Neural progenitor cell (in vitro differentiated cells): ENCODE measurements at regions not wholly inside any gene's neighbourhood (a gene's known extent, or its start where the extent isn't known, plus 50 kb on each side); places are given as distances from the start of the nearest gene placed in this dataset.

ENCODE experiments used
- DNase-seq: peaks from one replicate; pipeline ENCODE4 v3.0.0-alpha.2; 2016; ENCODE audit warnings: low spot score
- H2AFZ ChIP-seq: fragments of 200-600 bp; sonication (generic); replicated peaks from 2 replicates; pipeline ENCODE4 v1.6.1; 2016; ENCODE audit warnings: antibody characterized with exemption
- H3F3A ChIP-seq: fragments of 200-600 bp; sonication (generic); 2 replicates; pipeline ENCODE4 v1.6.1; 2016; ENCODE audit warnings: antibody characterized with exemption, low read depth
- H3K27ac ChIP-seq: fragments of 200-600 bp; sonication (generic); 2 replicates; pipeline ENCODE4 v1.5.1; 2016; ENCODE audit warnings: mild to moderate bottlenecking
- H3K27me3 ChIP-seq: fragments of 200-600 bp; sonication (generic); 2 replicates; pipeline ENCODE4 v1.6.1; 2016; ENCODE audit warnings: mild to moderate bottlenecking, moderate library complexity
- H3K36me3 ChIP-seq: fragments of 200-600 bp; sonication (generic); 2 replicates; pipeline ENCODE4 v1.5.1; 2016
- H3K4me1 ChIP-seq: fragments of 200-600 bp; sonication (generic); 2 replicates; pipeline ENCODE4 v1.6.1; 2016; ENCODE audit warnings: mixed run types
- H3K4me2 ChIP-seq: fragments of 200-600 bp; sonication (generic); 2 replicates; pipeline ENCODE4 v1.6.1; 2016
- H3K4me3 ChIP-seq: fragments of 200-600 bp; sonication (generic); 2 replicates; pipeline ENCODE4 v1.5.1; 2016
- H3K79me2 ChIP-seq: fragments of 200-600 bp; sonication (generic); 2 replicates; pipeline ENCODE4 v1.6.1; 2016; ENCODE audit warnings: low read depth
- H3K9ac ChIP-seq: fragments of 200-600 bp; sonication (generic); 2 replicates; pipeline ENCODE4 v1.6.1; 2016
- H3K9me3 ChIP-seq: fragments of 200-600 bp; sonication (generic); 2 replicates; pipeline ENCODE4 v1.5.1; 2016; ENCODE audit warnings: low read depth
- H4K20me1 ChIP-seq: fragments of 200-600 bp; sonication (generic); 2 replicates; pipeline ENCODE4 v1.6.1; 2016; ENCODE audit warnings: low read depth
- H3K27ac Mint-ChIP-seq: 3 replicates; pipeline ENCODE4 v1.8.0; 2021; ENCODE audit warnings: mixed read lengths
- H3K27me3 Mint-ChIP-seq: 2 replicates; pipeline ENCODE4 v1.8.0; 2022; ENCODE audit warnings: low read depth, mild to moderate bottlenecking, inconsistent platforms, moderate library complexity, mixed read lengths; ENCODE audit not compliant: insufficient read depth
- H3K36me3 Mint-ChIP-seq: 3 replicates; pipeline ENCODE4 v1.8.0; 2021; ENCODE audit warnings: mixed read lengths
- H3K4me1 Mint-ChIP-seq: 3 replicates; pipeline ENCODE4 v1.8.0; 2021; ENCODE audit warnings: mixed read lengths
- H3K4me3 Mint-ChIP-seq: 3 replicates; pipeline ENCODE4 v1.8.0; 2021; ENCODE audit warnings: mild to moderate bottlenecking, moderate library complexity, mixed read lengths
- H3K9me3 Mint-ChIP-seq: 3 replicates; pipeline ENCODE4 v1.8.0; 2020; ENCODE audit warnings: mixed read lengths
- EZH2 ChIP-seq: fragments of 200-600 bp; sonication (generic); IDR thresholded peaks from 2 replicates; pipeline ENCODE4 v1.6.1; 2017; ENCODE audit warnings: antibody characterized with exemption, mild to moderate bottlenecking, moderate library complexity
- EZH2phosphoT487 ChIP-seq: fragments of 200-600 bp; sonication (generic); IDR thresholded peaks from 2 replicates; pipeline ENCODE4 v1.6.1; 2017; ENCODE audit warnings: antibody characterized with exemption
- TF ChIP-seq, protein P1 (sequence below): fragments of 200-600 bp; sonication (generic); IDR thresholded peaks from 2 replicates; pipeline ENCODE4 v1.5.1; 2017; ENCODE audit warnings: antibody characterized with exemption, mild to moderate bottlenecking

DNA sequence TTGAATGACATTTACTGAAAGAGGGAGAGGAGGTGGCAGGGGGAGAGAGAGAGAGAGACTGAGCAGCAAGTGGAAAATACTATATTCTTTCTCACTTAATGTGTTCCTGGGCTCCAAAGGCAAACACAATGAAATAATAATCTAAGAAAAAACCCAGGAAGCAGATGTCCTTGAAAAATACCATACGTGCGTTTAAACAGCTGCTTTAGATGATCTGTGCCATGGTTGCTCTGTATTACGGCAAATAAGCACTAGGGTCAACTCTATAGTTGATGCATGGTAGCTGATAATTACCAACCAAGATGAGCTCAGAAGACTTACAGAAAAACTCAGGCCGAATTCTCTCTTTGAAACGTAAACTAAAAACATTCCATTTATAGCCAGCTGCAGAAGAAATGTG lies 410.3 kb upstream of the TBL1XR1 start:
- Histone ChIP-seq H3K27ac (no peak overlapping the region), H3K9ac (no peak overlapping the region), H3K4me2 (no peak overlapping the region), H3K79me2 (no peaks in the 10 kb centered on the region), H3K4me1 (peaks cover 16% of the 10 kb centered on the region), H3K4me3 (no peak overlapping the region), H4K20me1 (no peaks in the 10 kb centered on the region), H3F3A (peaks cover 7% of the 10 kb centered on the region), H3K9me3 (no peaks in the 10 kb centered on the region), H3K27me3 (no peaks in the 10 kb centered on the region), H3K36me3 (no peaks in the 10 kb centered on the region), H2AFZ (peak overlapping the region; percentile 31)
- no peak overlapping the region for H3K27ac Mint-ChIP-seq
- TF ChIP-seq EZH2phosphoT487, result no peak
- TF ChIP-seq EZH2, result no peak
- TF ChIP-seq, protein P1, sequence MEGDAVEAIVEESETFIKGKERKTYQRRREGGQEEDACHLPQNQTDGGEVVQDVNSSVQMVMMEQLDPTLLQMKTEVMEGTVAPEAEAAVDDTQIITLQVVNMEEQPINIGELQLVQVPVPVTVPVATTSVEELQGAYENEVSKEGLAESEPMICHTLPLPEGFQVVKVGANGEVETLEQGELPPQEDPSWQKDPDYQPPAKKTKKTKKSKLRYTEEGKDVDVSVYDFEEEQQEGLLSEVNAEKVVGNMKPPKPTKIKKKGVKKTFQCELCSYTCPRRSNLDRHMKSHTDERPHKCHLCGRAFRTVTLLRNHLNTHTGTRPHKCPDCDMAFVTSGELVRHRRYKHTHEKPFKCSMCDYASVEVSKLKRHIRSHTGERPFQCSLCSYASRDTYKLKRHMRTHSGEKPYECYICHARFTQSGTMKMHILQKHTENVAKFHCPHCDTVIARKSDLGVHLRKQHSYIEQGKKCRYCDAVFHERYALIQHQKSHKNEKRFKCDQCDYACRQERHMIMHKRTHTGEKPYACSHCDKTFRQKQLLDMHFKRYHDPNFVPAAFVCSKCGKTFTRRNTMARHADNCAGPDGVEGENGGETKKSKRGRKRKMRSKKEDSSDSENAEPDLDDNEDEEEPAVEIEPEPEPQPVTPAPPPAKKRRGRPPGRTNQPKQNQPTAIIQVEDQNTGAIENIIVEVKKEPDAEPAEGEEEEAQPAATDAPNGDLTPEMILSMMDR, result no peak
- H3K27me3 Mint-ChIP-seq, result peaks cover 2% of the 10 kb centered on the region
- H3K9me3 Mint-ChIP-seq, result peaks cover 8% of the 10 kb centered on the region
- H3K4me3 Mint-ChIP-seq, result no peak overlapping the region
- no peak for DNase-seq
- peaks cover 34% of the 10 kb centered on the region for H3K4me1 Mint-ChIP-seq
- peaks cover 6% of the 10 kb centered on the region for H3K36me3 Mint-ChIP-seq

DNA sequence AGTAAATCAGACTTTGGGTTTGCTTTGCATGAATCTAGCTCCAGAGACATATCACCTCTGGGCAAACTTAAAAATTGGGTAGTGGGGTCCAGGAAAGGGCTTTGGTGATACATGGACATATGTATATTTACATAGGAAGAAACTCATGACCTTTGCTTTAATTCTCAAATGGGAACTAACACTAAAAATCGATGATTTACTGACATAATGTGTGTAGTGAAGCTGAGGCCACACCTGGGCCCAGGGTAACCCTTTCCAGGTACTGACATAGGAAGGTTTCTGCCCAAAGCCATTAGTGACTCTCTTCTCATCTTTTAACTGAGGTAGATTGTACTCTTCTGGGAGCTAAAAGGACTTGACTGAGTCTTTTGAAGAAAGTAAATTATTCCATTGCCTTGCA lies 411.2 kb upstream of the TBL1XR1 start:
- Histone ChIP-seq H3K9me3 (no peaks in the 10 kb centered on the region), H3F3A (peaks cover 7% of the 10 kb centered on the region), H3K79me2 (no peaks in the 10 kb centered on the region), H3K4me3 (no peak overlapping the region), H4K20me1 (no peaks in the 10 kb centered on the region), H3K9ac (no peak overlapping the region), H3K27me3 (no peaks in the 10 kb centered on the region), H3K4me1 (peaks cover 16% of the 10 kb centered on the region), H3K4me2 (no peak overlapping the region), H3K27ac (no peak overlapping the region), H2AFZ (no peak overlapping the region), H3K36me3 (no peaks in the 10 kb centered on the region)
- Mint-ChIP-seq H3K4me1 (peaks cover 32% of the 10 kb centered on the region), H3K9me3 (peaks cover 8% of the 10 kb centered on the region), H3K36me3 (peaks cover 4% of the 10 kb centered on the region), H3K27ac (no peak overlapping the region), H3K4me3 (no peak overlapping the region), H3K27me3 (peaks cover 2% of the 10 kb centered on the region)
- DNase-seq, result no peak
- TF ChIP-seq EZH2 (no peak), EZH2phosphoT487 (no peak)
- TF ChIP-seq, protein P1, result no peak

DNA sequence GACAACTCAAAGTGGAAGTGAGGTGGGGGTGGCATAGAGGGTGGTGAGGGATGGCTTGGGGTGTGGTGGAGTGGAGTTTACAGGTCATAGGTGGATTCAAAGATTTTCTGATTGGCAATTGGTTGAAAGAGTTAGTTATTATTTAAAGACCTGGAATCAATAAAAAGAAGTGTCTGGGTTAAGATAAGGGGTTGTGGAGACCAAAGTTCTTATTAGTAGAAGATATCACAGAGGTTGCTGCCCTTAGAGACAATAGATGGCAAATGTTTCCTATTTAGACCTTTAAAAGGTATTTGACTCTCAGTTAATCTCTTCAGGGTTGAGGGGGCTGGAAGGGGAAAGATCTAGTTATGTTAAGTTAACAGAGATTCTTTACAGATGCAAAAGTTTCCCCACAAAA lies 412.3 kb upstream of the TBL1XR1 start:
- peaks cover 8% of the 10 kb centered on the region for H3K9me3 Mint-ChIP-seq
- peaks cover 30% of the 10 kb centered on the region for H3K4me1 Mint-ChIP-seq
- H3K4me3 Mint-ChIP-seq, result no peak overlapping the region
- Histone ChIP-seq H3K4me3 (no peak overlapping the region), H3K36me3 (no peaks in the 10 kb centered on the region), H4K20me1 (no peaks in the 10 kb centered on the region), H3K9ac (no peak overlapping the region), H2AFZ (no peak overlapping the region), H3K4me1 (peaks cover 16% of the 10 kb centered on the region), H3K79me2 (no peaks in the 10 kb centered on the region), H3K27me3 (no peaks in the 10 kb centered on the region), H3K4me2 (no peak overlapping the region), H3K9me3 (no peaks in the 10 kb centered on the region), H3F3A (peaks cover 7% of the 10 kb centered on the region), H3K27ac (no peak overlapping the region)
- H3K27me3 Mint-ChIP-seq, result no peaks in the 10 kb centered on the region
- TF ChIP-seq EZH2phosphoT487 (no peak), EZH2 (no peak)
- TF ChIP-seq, protein P1, result no peak
- H3K27ac Mint-ChIP-seq, result no peak overlapping the region
- no peak for DNase-seq
- H3K36me3 Mint-ChIP-seq, result peaks cover 2% of the 10 kb centered on the region

DNA sequence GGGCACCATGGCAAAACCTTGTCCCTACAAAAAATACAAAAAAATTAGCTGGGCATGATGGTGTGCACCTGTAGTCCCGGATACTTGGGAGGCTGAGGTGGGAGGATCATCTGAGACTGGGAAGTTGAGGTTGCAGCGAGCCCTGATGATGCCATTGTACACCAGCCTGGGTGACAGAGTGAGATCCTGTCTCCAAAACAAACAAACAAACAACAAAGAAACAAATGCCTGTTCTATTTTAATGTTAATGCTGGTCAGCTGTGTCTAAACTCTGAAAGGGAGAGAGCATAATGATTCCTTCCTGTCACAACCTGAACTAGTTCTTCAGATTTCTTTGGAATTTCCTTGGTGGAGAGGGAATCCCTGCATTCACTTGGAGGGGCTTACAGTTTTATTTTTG lies 413.0 kb upstream of the TBL1XR1 start:
- H3K36me3 ChIP-seq, result no peaks in the 10 kb centered on the region
- H3K27me3 Mint-ChIP-seq, result no peaks in the 10 kb centered on the region
- no peak overlapping the region for H3K27ac ChIP-seq
- peaks cover 16% of the 10 kb centered on the region for H3K4me1 ChIP-seq
- no peak overlapping the region for H3K4me3 ChIP-seq
- peaks cover 30% of the 10 kb centered on the region for H3K4me1 Mint-ChIP-seq
- H3F3A ChIP-seq, result peaks cover 7% of the 10 kb centered on the region
- H2AFZ ChIP-seq, result no peak overlapping the region
- H3K79me2 ChIP-seq, result no peaks in the 10 kb centered on the region
- H3K9ac ChIP-seq, result no peak overlapping the region
- H3K4me3 Mint-ChIP-seq, result no peak overlapping the region
- H4K20me1 ChIP-seq, result no peaks in the 10 kb centered on the region
- no peak for DNase-seq
- H3K4me2 ChIP-seq, result no peak overlapping the region
- H3K36me3 Mint-ChIP-seq, result no peaks in the 10 kb centered on the region
- TF ChIP-seq, protein P1, result no peak
- TF ChIP-seq EZH2 (no peak), EZH2phosphoT487 (no peak)
- H3K9me3 ChIP-seq, result no peaks in the 10 kb centered on the region
- H3K9me3 Mint-ChIP-seq, result peaks cover 3% of the 10 kb centered on the region
- no peak overlapping the region for H3K27ac Mint-ChIP-seq
- no peaks in the 10 kb centered on the region for H3K27me3 ChIP-seq
